ENCODE measurements at regions not wholly inside any gene's neighbourhood (a gene's known extent, or its start where the extent isn't known, plus 50 kb on each side); places are given as distances from the start of the nearest gene placed in this dataset.

GRCh38 chr4:72969976-72970375 is 99.5 kb downstream of the COX18 start:
- no peak for DNase-seq (ENCODE audit: low read depth, low spot score)
- POLR2A ChIA-PET, result no interaction called here

More at GRCh38 chr4:72969976-72970375, 99.5 kb downstream of the COX18 start:
- H3K27me3 ChIP-seq (ENCODE audit: control insufficient read depth in 2 of 2, insufficient read depth in 2 of 2, low read length in 2 of 2), result no peaks in the 10 kb centered on the region
- H3K4me2 ChIP-seq (ENCODE audit: insufficient read depth, low read length), result no peak overlapping the region
- H3K36me3 ChIP-seq (ENCODE audit: control insufficient read depth in 2 of 2, extremely low read depth in 1 of 2, insufficient read depth in 2 of 2, low read length in 2 of 2), result no peaks in the 10 kb centered on the region
- H3K4me3 ChIP-seq (replicated peaks in 1 of 3; ENCODE audit: insufficient read depth in 1 of 3, low read depth in 1 of 3, low read length in 3 of 3), result no peak overlapping the region
- no peaks in the 10 kb centered on the region for H4K20me1 ChIP-seq (replicated peaks; ENCODE audit: control insufficient read depth, extremely low read depth, insufficient read depth, low read length)
- TF ChIP-seq POLR2A (IDR thresholded peaks at IDR 0.05; ENCODE audit: low read depth, low read length) (no peak), FOS (IDR thresholded peaks at IDR 0.05; ENCODE audit: borderline replicate concordance, insufficient read depth, low read length) (no peak), MYC (IDR thresholded peaks at IDR 0.05; ENCODE audit: low read depth, low read length) (no peak), GATA2 (IDR thresholded peaks at IDR 0.05; ENCODE audit: insufficient read depth, insufficient read length, low read depth, low read length) (no peak), JUN (IDR thresholded peaks at IDR 0.05; ENCODE audit: borderline replicate concordance, insufficient read depth, insufficient read length, low read depth) (no peak), POLR2AphosphoS5 (IDR thresholded peaks at IDR 0.05; ENCODE audit: insufficient read depth, low read depth, low read length) (no peak), EZH2 (IDR thresholded peaks at IDR 0.05; ENCODE audit: borderline replicate concordance, low read depth, low read length, severe bottlenecking) (no peak), CTCF (IDR thresholded peaks at IDR 0.05; ENCODE audit: extremely low read depth in 1 of 2, insufficient read depth in 1 of 2, low read depth in 1 of 2, low read length in 2 of 2) (no peak)
- TF ChIP-seq, protein P1, sequence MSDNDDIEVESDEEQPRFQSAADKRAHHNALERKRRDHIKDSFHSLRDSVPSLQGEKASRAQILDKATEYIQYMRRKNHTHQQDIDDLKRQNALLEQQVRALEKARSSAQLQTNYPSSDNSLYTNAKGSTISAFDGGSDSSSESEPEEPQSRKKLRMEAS (IDR thresholded peaks at IDR 0.05; ENCODE audit: insufficient read depth, insufficient read length), result no peak
- no TSS peak for BruUV-seq (replicated peaks)
- intact Hi-C loops (cut with micrococcal nuclease) (loop anchor here (5.0 to 10.0 kb wide), 2 partner anchors 405 to 653 kb away; partner anchors contain the start of gene ADAMTS3), dilution Hi-C loops (cut with MboI; ENCODE audit: extremely low pct_ligation_motif_present, low sequenced_read_pairs) (no loop called here)
- no peaks in the 10 kb centered on the region for H3K9me3 ChIP-seq (replicated peaks; ENCODE audit: control insufficient read depth, insufficient read depth, low read length)
- no peaks in the 10 kb centered on the region for H3K9me1 ChIP-seq (replicated peaks; ENCODE audit: control insufficient read depth, extremely low read depth, insufficient read depth, low read length)
- CTCF ChIA-PET, result no interaction called here
- H3K79me2 ChIP-seq (ENCODE audit: control insufficient read depth, insufficient read depth, low read length), result no peaks in the 10 kb centered on the region
- H3K4me1 ChIP-seq (ENCODE audit: control insufficient read depth, extremely low read depth, insufficient read depth, low read length), result peaks cover 34% of the 10 kb centered on the region
- no peak for FAIRE-seq
- no peak overlapping the region for H3K9ac ChIP-seq (replicated peaks; ENCODE audit: extremely low read depth, insufficient read depth, low read length)
- H3K27ac ChIP-seq (ENCODE audit: insufficient read depth, low read depth, low read length), result no peak overlapping the region
- peak overlapping the region; percentile 52 for H2AFZ ChIP-seq (ENCODE audit: low read depth, low read length)
